ENCODE measurements at regions not wholly inside any gene's neighbourhood (a gene's known extent, or its start where the extent isn't known, plus 50 kb on each side); places are given as distances from the start of the nearest gene placed in this dataset.

GRCh38 chr13:42392716-42393572, 121.0 kb downstream of the AKAP11 start:
- TF ChIP-seq, protein P1, sequence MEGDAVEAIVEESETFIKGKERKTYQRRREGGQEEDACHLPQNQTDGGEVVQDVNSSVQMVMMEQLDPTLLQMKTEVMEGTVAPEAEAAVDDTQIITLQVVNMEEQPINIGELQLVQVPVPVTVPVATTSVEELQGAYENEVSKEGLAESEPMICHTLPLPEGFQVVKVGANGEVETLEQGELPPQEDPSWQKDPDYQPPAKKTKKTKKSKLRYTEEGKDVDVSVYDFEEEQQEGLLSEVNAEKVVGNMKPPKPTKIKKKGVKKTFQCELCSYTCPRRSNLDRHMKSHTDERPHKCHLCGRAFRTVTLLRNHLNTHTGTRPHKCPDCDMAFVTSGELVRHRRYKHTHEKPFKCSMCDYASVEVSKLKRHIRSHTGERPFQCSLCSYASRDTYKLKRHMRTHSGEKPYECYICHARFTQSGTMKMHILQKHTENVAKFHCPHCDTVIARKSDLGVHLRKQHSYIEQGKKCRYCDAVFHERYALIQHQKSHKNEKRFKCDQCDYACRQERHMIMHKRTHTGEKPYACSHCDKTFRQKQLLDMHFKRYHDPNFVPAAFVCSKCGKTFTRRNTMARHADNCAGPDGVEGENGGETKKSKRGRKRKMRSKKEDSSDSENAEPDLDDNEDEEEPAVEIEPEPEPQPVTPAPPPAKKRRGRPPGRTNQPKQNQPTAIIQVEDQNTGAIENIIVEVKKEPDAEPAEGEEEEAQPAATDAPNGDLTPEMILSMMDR (IDR thresholded peaks at IDR 0.05; ENCODE audit: low read depth, low read length, missing control alignments), result no peak
- DNase-seq (ENCODE audit: low read depth), result no peak
- H3K4me3 ChIP-seq (ENCODE audit: low read depth, low read length), result no peak overlapping the region

- no peak for DNase-seq (ENCODE audit: low read depth)
- H3K4me3 ChIP-seq (ENCODE audit: low read depth, low read length), result no peak overlapping the region
- TF ChIP-seq, protein P1 (IDR thresholded peaks at IDR 0.05; ENCODE audit: low read depth, low read length, missing control alignments), result no peak
These were observed 121.8 kb downstream of the AKAP11 start for GRCh38 chr13:42393573-42394360.

DNA sequence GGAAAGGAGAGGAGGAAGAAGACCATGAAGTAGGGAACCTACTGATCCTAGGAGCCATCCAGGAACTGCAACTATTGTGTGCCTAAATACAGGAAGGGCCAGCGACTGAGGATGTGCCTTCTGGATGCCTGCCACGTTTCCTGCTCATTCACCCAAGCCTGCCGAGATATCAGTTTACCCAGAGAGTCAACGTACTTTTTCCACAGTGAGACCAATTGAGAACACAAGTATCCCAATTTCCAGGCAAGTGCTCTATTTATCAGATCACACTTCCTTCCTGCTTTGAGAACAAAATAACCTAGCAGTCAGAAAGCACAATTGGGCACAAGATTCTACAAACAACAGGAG, 122.4 kb downstream of the AKAP11 start:
- no peak for DNase-seq (ENCODE audit: low read depth)
- TF ChIP-seq, protein P1 (IDR thresholded peaks at IDR 0.05; ENCODE audit: low read depth, low read length, missing control alignments), result no peak
- no peak overlapping the region; the same call in 1 of the 2 replicates for H3K4me3 ChIP-seq (ENCODE audit: low read depth, low read length)

GRCh38 chr13:42394711-42395085, 122.7 kb downstream of the AKAP11 start:
- TF ChIP-seq, protein P1 (IDR thresholded peaks at IDR 0.05; ENCODE audit: low read depth, low read length, missing control alignments), result no peak
- no peak overlapping the region; the same call in 1 of the 2 replicates for H3K4me3 ChIP-seq (ENCODE audit: low read depth, low read length)
- no peak for DNase-seq (ENCODE audit: low read depth)

GRCh38 chr13:42395086-42395821, 123.3 kb downstream of the AKAP11 start:
- no peak for DNase-seq (ENCODE audit: low read depth)
- peak overlapping the region; percentile 5; the same call in 1 of the 2 replicates for H3K4me3 ChIP-seq (ENCODE audit: low read depth, low read length)
- TF ChIP-seq, protein P1 (IDR thresholded peaks at IDR 0.05; ENCODE audit: low read depth, low read length, missing control alignments), result no peak

- TF ChIP-seq, protein P1 (IDR thresholded peaks at IDR 0.05; ENCODE audit: low read depth, low read length, missing control alignments), result no peak
- DNase-seq (ENCODE audit: low read depth), result no peak
These were observed 124.5 kb downstream of the AKAP11 start for GRCh38 chr13:42396501-42396900.

More at GRCh38 chr13:42396501-42396900, 124.5 kb downstream of the AKAP11 start:
- H3K4me3 ChIP-seq (ENCODE audit: low read depth, low read length), result peak overlapping the region; percentile 6; the same call in 1 of the 2 replicates
